ENCODE measurements at regions not wholly inside any gene's neighbourhood (a gene's known extent, or its start where the extent isn't known, plus 50 kb on each side); places are given as distances from the start of the nearest gene placed in this dataset.

- no peaks in the 10 kb centered on the region for H4K20me1 ChIP-seq (ENCODE audit: insufficient read depth, low read length)
- H2AFZ ChIP-seq (ENCODE audit: insufficient read depth, low read depth, low read length, poor library complexity, severe bottlenecking) = no peak overlapping the region
These were observed 120.7 kb upstream of the SPATA13 start for GRCh38 chr13:24039621-24040475.

GRCh38 chr13:24040835-24041234 is 119.7 kb upstream of the SPATA13 start:
- no peak for TF ChIP-seq CTCF (IDR thresholded peaks at IDR 0.05)
- Histone ChIP-seq H3K4me3 (replicated peaks in 1 of 3; ENCODE audit: low read depth in 2 of 3, low read length in 3 of 3) (no peak overlapping the region), H3K27ac (ENCODE audit: low read depth in 1 of 2, low read length in 2 of 2) (no peak overlapping the region), H3K27me3 (ENCODE audit: control insufficient read depth in 2 of 2, insufficient read depth in 2 of 2, low read length in 2 of 2) (no peaks in the 10 kb centered on the region), H3K4me2 (replicated peaks; ENCODE audit: extremely low read depth, low read length, poor library complexity, severe bottlenecking) (no peak overlapping the region), H3K4me1 (ENCODE audit: control insufficient read depth in 1 of 2, insufficient read depth in 2 of 2, low read length in 2 of 2) (peaks cover 6 to 9% of the 10 kb centered on the region in 2 donors), H3K79me2 (ENCODE audit: insufficient read depth, low read length) (no peaks in the 10 kb centered on the region), H2AFZ (ENCODE audit: insufficient read depth, low read depth, low read length, poor library complexity, severe bottlenecking) (no peak overlapping the region), H3K9me3 (replicated peaks in 1 of 2; ENCODE audit: control insufficient read depth in 1 of 2, insufficient read depth in 1 of 2, low read length in 2 of 2) (no peaks in the 10 kb centered on the region), H3K36me3 (replicated peaks in 1 of 2; ENCODE audit: control insufficient read depth in 1 of 2, insufficient read depth in 2 of 2, low read length in 2 of 2) (no peaks in the 10 kb centered on the region), H3K9ac (ENCODE audit: insufficient read depth, low read length, poor library complexity, severe bottlenecking) (no peak overlapping the region), H4K20me1 (ENCODE audit: insufficient read depth, low read length) (no peaks in the 10 kb centered on the region)
- peaks cover 4 to 16% (median 4%) of the 10 kb centered on the region in 3 donors for H3K27me3 Mint-ChIP-seq (ENCODE audit: low read depth in 3 of 3)
- no peak for DNase-seq
- intact Hi-C loops (cut with micrococcal nuclease) = no loop called here
- WGBS (ENCODE audit: insufficient coverage) = 100% methylated on average over 2 of the region's 3 CpGs
- H3K27ac Mint-ChIP-seq = no peak overlapping the region
- H3K4me3 Mint-ChIP-seq = no peak overlapping the region
- H3K9me3 Mint-ChIP-seq = no peaks in the 10 kb centered on the region
- no peaks in the 10 kb centered on the region for H3K36me3 Mint-ChIP-seq
- peaks cover 15% of the 10 kb centered on the region for H3K4me1 Mint-ChIP-seq

More at GRCh38 chr13:24039621-24040475, 120.7 kb upstream of the SPATA13 start:
- Histone ChIP-seq H3K4me1 (ENCODE audit: control insufficient read depth in 1 of 2, insufficient read depth in 2 of 2, low read length in 2 of 2) (peaks cover 6 to 9% of the 10 kb centered on the region in 2 donors), H3K79me2 (ENCODE audit: insufficient read depth, low read length) (no peaks in the 10 kb centered on the region), H3K27ac (ENCODE audit: low read depth in 1 of 2, low read length in 2 of 2) (no peak overlapping the region), H3K9ac (ENCODE audit: insufficient read depth, low read length, poor library complexity, severe bottlenecking) (no peak overlapping the region), H3K4me3 (replicated peaks in 1 of 3; ENCODE audit: low read depth in 2 of 3, low read length in 3 of 3) (no peak overlapping the region), H3K36me3 (replicated peaks in 1 of 2; ENCODE audit: control insufficient read depth in 1 of 2, insufficient read depth in 2 of 2, low read length in 2 of 2) (no peaks in the 10 kb centered on the region), H3K4me2 (replicated peaks; ENCODE audit: extremely low read depth, low read length, poor library complexity, severe bottlenecking) (no peak overlapping the region), H3K9me3 (replicated peaks in 1 of 2; ENCODE audit: control insufficient read depth in 1 of 2, insufficient read depth in 1 of 2, low read length in 2 of 2) (no peaks in the 10 kb centered on the region), H3K27me3 (ENCODE audit: control insufficient read depth in 2 of 2, insufficient read depth in 2 of 2, low read length in 2 of 2) (no peaks in the 10 kb centered on the region)
- no peak overlapping the region for H3K27ac Mint-ChIP-seq
- no peak for DNase-seq
- no peaks in the 10 kb centered on the region for H3K36me3 Mint-ChIP-seq
- intact Hi-C loops (cut with micrococcal nuclease) = no loop called here
- peaks cover 4 to 16% (median 4%) of the 10 kb centered on the region in 3 donors for H3K27me3 Mint-ChIP-seq (ENCODE audit: low read depth in 3 of 3)
- no peak for TF ChIP-seq CTCF (IDR thresholded peaks at IDR 0.05)
- no peak overlapping the region for H3K4me3 Mint-ChIP-seq
- H3K4me1 Mint-ChIP-seq = peaks cover 15% of the 10 kb centered on the region
- WGBS (ENCODE audit: insufficient coverage) = 89% methylated on average over 4 of the region's 7 CpGs
- H3K9me3 Mint-ChIP-seq = no peaks in the 10 kb centered on the region
